PC-9 (cell line): ENCODE measurements at regions not wholly inside any gene's neighbourhood (a gene's known extent, or its start where the extent isn't known, plus 50 kb on each side); places are given as distances from the start of the nearest gene placed in this dataset.

Experiments
- CTCF ChIP-seq: fragments of 200-600 bp; sonication (generic); conservative IDR thresholded peaks from 2 replicates; pipeline ENCODE4 v1.6.1; 2017; ENCODE audit warnings: mixed run types, antibody characterized with exemption, mild to moderate bottlenecking, moderate library complexity
- EZH2 ChIP-seq: fragments of 200-600 bp; sonication (generic); IDR thresholded peaks from 2 replicates; pipeline ENCODE4 v1.8.0; 2017; ENCODE audit warnings: antibody characterized with exemption, low read depth

- TF ChIP-seq CTCF (peak; percentile 54; the same call in 1 of the 2 replicates), EZH2 (no peak)
Measured at GRCh38 chr2:142286618-142287017, 155.8 kb upstream of the LRP1B start.
